AG09319 (cell line): ENCODE measurements at regions not wholly inside any gene's neighbourhood (a gene's known extent, or its start where the extent isn't known, plus 50 kb on each side); places are given as distances from the start of the nearest gene placed in this dataset.
"Not testable (repeated sequence)": the region's sequence is repeated elsewhere in the genome, so short reads cannot be mapped to it uniquely, and the experiment has no call there.

Source experiments
- DNase-seq: peaks from one replicate; pipeline ENCODE4 v3.0.0-alpha.2; 2010; ENCODE audit warnings: low read depth; ENCODE audit errors: extremely low read depth
- TF ChIP-seq, protein P1 (sequence below): IDR thresholded peaks from 2 replicates; pipeline ENCODE4 v1.5.1; 2011; ENCODE audit warnings: low read depth, mild to moderate bottlenecking, inconsistent platforms, low read length, moderate library complexity

DNA sequence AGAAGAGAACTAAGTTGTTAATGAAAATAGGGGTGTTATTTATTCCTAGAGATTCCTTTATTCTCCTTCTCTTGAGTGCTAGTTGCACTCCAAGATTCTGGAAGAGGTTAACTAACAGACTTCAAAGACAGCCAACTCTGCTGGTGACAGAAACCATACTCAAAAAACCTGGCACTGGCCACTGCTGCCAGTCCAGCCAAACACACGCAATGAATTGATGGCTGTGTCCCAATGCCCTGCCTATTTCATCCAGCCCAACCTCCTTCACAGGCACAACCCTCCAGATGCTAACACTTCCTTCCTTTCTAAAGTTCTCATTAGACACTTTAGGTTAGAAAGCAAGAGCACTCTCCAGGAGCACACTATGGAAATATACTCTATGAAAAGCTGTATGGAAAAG is 150.8 kb upstream of the C11orf58 start:
- TF ChIP-seq, protein P1, sequence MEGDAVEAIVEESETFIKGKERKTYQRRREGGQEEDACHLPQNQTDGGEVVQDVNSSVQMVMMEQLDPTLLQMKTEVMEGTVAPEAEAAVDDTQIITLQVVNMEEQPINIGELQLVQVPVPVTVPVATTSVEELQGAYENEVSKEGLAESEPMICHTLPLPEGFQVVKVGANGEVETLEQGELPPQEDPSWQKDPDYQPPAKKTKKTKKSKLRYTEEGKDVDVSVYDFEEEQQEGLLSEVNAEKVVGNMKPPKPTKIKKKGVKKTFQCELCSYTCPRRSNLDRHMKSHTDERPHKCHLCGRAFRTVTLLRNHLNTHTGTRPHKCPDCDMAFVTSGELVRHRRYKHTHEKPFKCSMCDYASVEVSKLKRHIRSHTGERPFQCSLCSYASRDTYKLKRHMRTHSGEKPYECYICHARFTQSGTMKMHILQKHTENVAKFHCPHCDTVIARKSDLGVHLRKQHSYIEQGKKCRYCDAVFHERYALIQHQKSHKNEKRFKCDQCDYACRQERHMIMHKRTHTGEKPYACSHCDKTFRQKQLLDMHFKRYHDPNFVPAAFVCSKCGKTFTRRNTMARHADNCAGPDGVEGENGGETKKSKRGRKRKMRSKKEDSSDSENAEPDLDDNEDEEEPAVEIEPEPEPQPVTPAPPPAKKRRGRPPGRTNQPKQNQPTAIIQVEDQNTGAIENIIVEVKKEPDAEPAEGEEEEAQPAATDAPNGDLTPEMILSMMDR: no peak
- no peak for DNase-seq

DNA sequence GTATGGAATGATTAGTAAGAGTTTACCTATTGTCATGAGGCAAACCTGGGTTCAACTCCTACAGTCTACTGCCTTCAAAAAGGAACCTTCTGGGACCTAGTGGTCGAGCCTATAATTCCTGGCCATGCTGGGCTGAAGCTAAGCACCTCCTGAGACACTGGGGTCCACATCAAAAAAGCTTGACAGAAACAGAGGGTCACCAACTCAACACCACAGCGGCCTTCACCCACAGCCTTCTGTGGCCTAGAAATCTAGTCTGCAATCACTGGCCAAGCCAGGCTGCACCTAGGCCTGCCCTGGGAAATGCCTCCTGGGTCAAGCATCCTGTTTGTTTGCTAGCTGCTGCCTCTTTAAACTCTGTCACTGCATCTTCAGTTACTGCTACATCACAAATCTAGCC is 153.9 kb upstream of the C11orf58 start:
- TF ChIP-seq, protein P1: no peak
- DNase-seq: no peak

GRCh38 chr11:16581078-16581477 is 157.4 kb upstream of the C11orf58 start:
- not testable (repeated sequence) for DNase-seq

- DNase-seq: no peak
- TF ChIP-seq, protein P1: no peak
These were observed 161.0 kb upstream of the C11orf58 start for GRCh38 chr11:16577490-16577889.

DNA sequence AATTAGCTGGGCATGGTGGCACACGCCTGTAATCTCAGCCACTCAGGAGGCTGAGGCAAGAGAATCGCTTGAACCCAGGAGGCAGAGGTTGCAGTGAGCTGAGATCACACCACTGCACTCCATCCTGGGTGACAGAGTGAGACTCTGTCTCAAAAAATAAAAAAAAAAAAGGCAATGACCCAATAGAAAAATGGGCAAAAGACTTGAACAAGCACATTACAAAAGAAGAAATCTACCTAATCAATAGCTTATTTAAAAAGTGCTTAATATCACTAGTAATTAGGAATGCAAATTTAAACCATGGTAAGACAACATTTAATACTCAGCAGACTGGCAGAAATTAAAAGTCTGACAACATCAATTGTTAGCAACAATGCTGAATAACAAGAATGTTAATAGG is 163.6 kb upstream of the C11orf58 start:
- DNase-seq: not testable (repeated sequence)

DNA sequence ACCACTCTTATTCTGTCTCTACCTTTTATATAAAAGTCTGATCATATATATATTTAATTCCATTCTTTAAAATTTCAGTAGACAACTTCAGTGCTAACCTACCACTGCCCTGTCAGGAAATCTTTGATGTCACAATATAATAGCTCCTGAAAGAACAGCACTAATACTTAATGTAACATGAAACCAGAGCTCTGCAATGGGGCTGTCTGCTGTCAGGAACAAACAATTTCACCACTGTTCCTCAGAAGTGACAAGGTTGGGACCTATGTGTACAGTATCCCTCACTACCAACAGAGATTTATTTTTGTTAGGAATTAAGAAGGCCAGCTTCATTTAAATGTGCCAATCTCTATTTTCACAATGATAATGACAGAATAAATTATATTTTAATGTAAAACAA is 165.5 kb upstream of the C11orf58 start:
- TF ChIP-seq, protein P1: no peak
- DNase-seq: no peak

DNA sequence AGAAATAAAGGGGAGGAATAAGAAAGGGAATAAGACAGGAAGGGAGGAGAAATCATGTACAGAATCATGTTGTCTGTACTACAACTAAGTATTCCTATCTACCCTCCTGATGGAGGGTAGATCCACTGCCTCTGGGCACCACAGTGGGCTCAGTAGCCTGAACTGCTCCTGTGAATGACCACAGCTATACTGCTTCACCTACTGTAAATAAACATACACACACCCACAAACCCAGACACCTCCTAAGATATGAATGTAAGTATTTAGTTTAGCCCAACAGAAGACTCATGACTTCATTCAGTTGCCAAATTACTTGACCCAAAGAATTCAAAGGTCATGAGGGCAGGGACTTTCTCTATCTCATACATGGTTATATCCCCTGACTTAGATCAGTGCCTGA is 177.3 kb upstream of the C11orf58 start:
- TF ChIP-seq, protein P1: no peak

GRCh38 chr11:16558494-16558893 is 180.0 kb upstream of the C11orf58 start:
- TF ChIP-seq, protein P1: no peak
- DNase-seq: no peak

More for the DNA sequence above, 177.3 kb upstream of the C11orf58 start:
- no peak for DNase-seq

DNA sequence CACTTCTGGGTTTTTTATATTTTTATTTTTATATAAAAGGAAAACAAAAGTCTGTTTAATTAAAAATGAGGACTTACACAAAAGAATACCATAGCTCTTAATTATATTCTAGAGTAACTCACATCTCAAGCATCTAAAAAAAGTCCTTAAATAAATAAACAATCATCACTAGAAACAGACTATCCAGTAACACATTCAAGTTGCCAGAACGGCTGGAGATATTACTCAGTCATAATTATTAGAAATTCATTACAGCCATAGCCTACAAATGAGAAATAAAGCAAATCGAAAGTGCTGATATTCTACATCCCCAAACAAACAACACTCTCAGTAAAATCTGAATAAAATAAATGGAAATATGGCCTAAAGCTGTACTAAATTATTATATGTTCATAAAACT is 182.5 kb upstream of the C11orf58 start:
- TF ChIP-seq, protein P1: no peak
- no peak for DNase-seq
